HCT116 (cell line): ENCODE measurements at regions not wholly inside any gene's neighbourhood (a gene's known extent, or its start where the extent isn't known, plus 50 kb on each side); places are given as distances from the start of the nearest gene placed in this dataset.

Experiments used
- ATAC-seq: fragments of 200-7000 bp; cut with Tn5 transposase; 2 replicates; pipeline ENCODE4 v1.9.1; 2020; ENCODE audit warnings: mild to moderate bottlenecking, moderate library complexity
- BruUV-seq: library from RNA; stranded (reverse); fragments of 400-500 nt; replicated peaks from 2 replicates; lab custom pipeline; 2021; lab: Mats Ljungman, UMichigan
- CTCF ChIA-PET: fragments of 300-600 bp; sonication (Branson Sonifier 250); formaldehyde crosslinking; loops from one replicate; lab custom pipeline; 2021; ENCODE audit warnings: antibody characterized with exemption; lab: Charles Lee
- POLR2A ChIA-PET: fragments of 300-600, 350-600 bp; sonication (Branson Sonifier 250); formaldehyde crosslinking; loops from one replicate; lab custom pipeline; 2021; ENCODE audit warnings: antibody characterized with exemption; lab: Charles Lee
- RAD21 ChIA-PET, 2 experiments: fragments of 300-600 bp; sonication (Branson Sonifier 250); formaldehyde crosslinking; loops; one replicate each; lab custom pipeline; 2023; ENCODE audit warnings: low total read pairs in 2 of 2; ENCODE audit not compliant: uncharacterized antibody in 2 of 2, unreplicated experiment in 2 of 2, low non-redundant PET in 1 of 2; lab: Charles Lee
- DNase-seq: peaks from one replicate; pipeline ENCODE4 v3.0.0-alpha.2; 2010; ENCODE audit warnings: low read depth, low spot score
- H2AFZ ChIP-seq: fragments of 200-600 bp; shearing (Covaris generic), sonication (generic); 2 replicates; pipeline ENCODE4 v1.6.1; 2017; ENCODE audit warnings: low read depth, mixed run types, mixed read lengths, antibody characterized with exemption, low read length; ENCODE audit not compliant: poor library complexity, severe bottlenecking
- H3K27ac ChIP-seq: 2 replicates; pipeline ENCODE4 v1.5.1; 2012; ENCODE audit warnings: low read depth, low read length
- H3K27me3 ChIP-seq: fragments of 200-600 bp; sonication (generic); 2 replicates; pipeline ENCODE4 v1.6.1; 2016; ENCODE audit warnings: mixed run types, low read length, mixed read lengths; ENCODE audit not compliant: insufficient read depth
- H3K36me3 ChIP-seq, 2 experiments: fragments of 200-500 bp in 1 of 2; fragments of 200-600 bp in 1 of 2; sonication (Bioruptor generic) in 1 of 2; sonication (generic) in 1 of 2; 2 replicates each; pipeline versions ENCODE4 v1.5.1 to v1.6.1; 2014 to 2016; ENCODE audit warnings: low read length in 2 of 2, inconsistent platforms in 1 of 2, mixed read lengths in 1 of 2, mixed run types in 1 of 2; ENCODE audit not compliant: insufficient read depth in 2 of 2, control insufficient read depth in 1 of 2
- H3K4me1 ChIP-seq, 2 experiments: fragments of 200-600 bp in 1 of 2; sonication (generic) in 1 of 2; 2 replicates each; pipeline versions ENCODE4 v1.5.1 to v1.6.1; 2012 to 2017; ENCODE audit warnings: low read length in 2 of 2, inconsistent platforms in 1 of 2, mild to moderate bottlenecking in 1 of 2, mixed read lengths in 1 of 2, mixed run types in 1 of 2, moderate library complexity in 1 of 2; ENCODE audit not compliant: insufficient read depth in 2 of 2, control insufficient read depth in 1 of 2
- H3K4me2 ChIP-seq: fragments of 200-600 bp; sonication (generic); 2 replicates; pipeline ENCODE4 v1.6.1; 2017; ENCODE audit warnings: mixed run types, low read length, mixed read lengths
- H3K4me3 ChIP-seq, 2 experiments: fragments of 200-600 bp in 1 of 2; sonication (generic) in 1 of 2; replicated peaks in 1 of 2; 2 replicates each; pipeline ENCODE4 v1.5.1; 2011 to 2016; ENCODE audit warnings: low read length in 2 of 2, control low read depth in 1 of 2, low read depth in 1 of 2, mild to moderate bottlenecking in 1 of 2, mixed read lengths in 1 of 2, mixed run types in 1 of 2
- H3K79me2 ChIP-seq: fragments of 200-600 bp; sonication (generic); 2 replicates; pipeline ENCODE4 v1.6.1; 2017; ENCODE audit warnings: mild to moderate bottlenecking, mixed run types, low read length, moderate library complexity, mixed read lengths; ENCODE audit not compliant: insufficient read depth
- H3K9ac ChIP-seq: fragments of 200-600 bp; sonication (generic); 2 replicates; pipeline ENCODE4 v1.6.1; 2016; ENCODE audit warnings: low read length, mixed read lengths
- H3K9me2 ChIP-seq: fragments of 200-600 bp; sonication (generic), shearing (Covaris generic); 2 replicates; pipeline ENCODE4 v1.6.1; 2017; ENCODE audit warnings: mixed run types, mild to moderate bottlenecking, moderate library complexity; ENCODE audit not compliant: insufficient read depth
- H3K9me3 ChIP-seq, 2 experiments: fragments of 200-500 bp in 1 of 2; fragments of 200-600 bp in 1 of 2; sonication (Bioruptor generic) in 1 of 2; sonication (generic) in 1 of 2; 2 replicates each; pipeline ENCODE4 v1.6.1; 2014 to 2017; ENCODE audit warnings: low read length in 2 of 2, mixed read lengths in 2 of 2, inconsistent platforms in 1 of 2, low read depth in 1 of 2, mild to moderate bottlenecking in 1 of 2, mixed run types in 1 of 2, moderate library complexity in 1 of 2; ENCODE audit not compliant: control insufficient read depth in 1 of 2, insufficient read depth in 1 of 2
- H4K20me1 ChIP-seq: fragments of 200-600 bp; sonication (generic), shearing (Covaris generic); 2 replicates; pipeline ENCODE4 v1.6.1; 2017; ENCODE audit warnings: mixed run types, mild to moderate bottlenecking, moderate library complexity; ENCODE audit not compliant: insufficient read depth
- CEBPB ChIP-seq: IDR thresholded peaks from 2 replicates; pipeline ENCODE4 v1.6.1; 2012; ENCODE audit warnings: low read depth
- EGR1 ChIP-seq: IDR thresholded peaks from 2 replicates; pipeline ENCODE4 v1.6.1; 2012; ENCODE audit warnings: low read depth
- ELF1 ChIP-seq: IDR thresholded peaks from 2 replicates; pipeline ENCODE4 v1.6.1; 2012; ENCODE audit warnings: low read depth, borderline replicate concordance
- EZH2phosphoT487 ChIP-seq: fragments of 200-600 bp; IDR thresholded peaks from 2 replicates; pipeline ENCODE4 v1.6.1; 2018; ENCODE audit warnings: antibody characterized with exemption, borderline replicate concordance
- FOSL1 ChIP-seq: IDR thresholded peaks from 2 replicates; pipeline ENCODE4 v1.6.1; 2012; ENCODE audit warnings: low read depth
- MAX ChIP-seq: IDR thresholded peaks from 2 replicates; pipeline ENCODE4 v1.6.1; 2012
- POLR2A ChIP-seq: IDR thresholded peaks from 2 replicates; pipeline ENCODE4 v1.7.0; 2011; ENCODE audit warnings: borderline replicate concordance; ENCODE audit not compliant: insufficient read depth, insufficient read length; ENCODE audit errors: extremely low read depth
- POLR2AphosphoS5 ChIP-seq: IDR thresholded peaks from 2 replicates; pipeline ENCODE4 v1.6.1; 2011; ENCODE audit warnings: mild to moderate bottlenecking, low read depth, low read length, moderate library complexity
- RAD21 ChIP-seq: IDR thresholded peaks from 2 replicates; pipeline ENCODE4 v1.6.1; 2012; ENCODE audit warnings: low read depth, mild to moderate bottlenecking
- REST ChIP-seq: IDR thresholded peaks from 2 replicates; pipeline ENCODE4 v1.6.1; 2012; ENCODE audit warnings: low read depth
- SIN3A ChIP-seq: IDR thresholded peaks from 2 replicates; pipeline ENCODE4 v1.6.1; 2012; ENCODE audit warnings: low read depth
- SRF ChIP-seq: IDR thresholded peaks from 2 replicates; pipeline ENCODE4 v1.6.1; 2012; ENCODE audit warnings: low read depth
- ZFX ChIP-seq: fragments of 450-650 bp; IDR thresholded peaks from 2 replicates; pipeline ENCODE4 v1.6.1; 2017
- ZNF274 ChIP-seq: fragments of 200-500 bp; sonication (Bioruptor generic); IDR thresholded peaks from 2 replicates; pipeline ENCODE4 v1.6.1; 2014; ENCODE audit warnings: mild to moderate bottlenecking, low read depth, low read length, inconsistent platforms
- intact Hi-C: fragments of 100-400 bp; cut with micrococcal nuclease; formaldehyde crosslinking; loops from 2 replicates; pipeline ENCODE4 v1.10.0; 2022

GRCh38 chr4:58711039-58711438 lies 1600.9 kb upstream of the IGFBP7 start:
- Histone ChIP-seq H3K4me1 (no peaks in the 10 kb centered on the region), H3K4me3 (no peak overlapping the region), H3K9ac (no peak overlapping the region), H3K36me3 (no peaks in the 10 kb centered on the region), H4K20me1 (no peaks in the 10 kb centered on the region), H3K9me3 (peaks cover 10 to 15% of the 10 kb centered on the region in 2 experiments; a peak in 3 of 4 replicates), H3K79me2 (no peaks in the 10 kb centered on the region), H3K27me3 (no peaks in the 10 kb centered on the region), H3K9me2 (no peaks in the 10 kb centered on the region), H2AFZ (no peak overlapping the region), H3K4me2 (no peak overlapping the region), H3K27ac (no peak overlapping the region)
- ATAC-seq: no peak
- BruUV-seq: no TSS peak
- no peak for DNase-seq
- ChIA-PET POLR2A (no interaction called here), RAD21 (no interaction called here), CTCF (no interaction called here)
- intact Hi-C loops: no loop called here
- TF ChIP-seq POLR2AphosphoS5 (no peak), MAX (no peak), SIN3A (no peak), EGR1 (no peak), ELF1 (no peak), RAD21 (no peak), ZFX (no peak), CEBPB (no peak), SRF (no peak), POLR2A (no peak), ZNF274 (no peak), FOSL1 (no peak), REST (no peak), EZH2phosphoT487 (no peak)
